Parathyroid adenoma (tissue), 2 donors: ENCODE measurements at regions not wholly inside any gene's neighbourhood (a gene's known extent, or its start where the extent isn't known, plus 50 kb on each side); places are given as distances from the start of the nearest gene placed in this dataset.

Experiments
- H2AFZ ChIP-seq: fragments of 300-600 bp; sonication (generic); one replicate; pipeline ENCODE4 v1.7.0; 2017; ENCODE audit warnings: antibody characterized with exemption, mild to moderate bottlenecking
- H3K27ac ChIP-seq: fragments of 300-600 bp; sonication (generic); one replicate; pipeline ENCODE4 v1.7.0; 2017
- H3K27me3 ChIP-seq: fragments of 300-600 bp; sonication (generic); one replicate; pipeline ENCODE4 v1.7.0; 2017; ENCODE audit warnings: low read length; ENCODE audit not compliant: control insufficient read depth, insufficient read depth
- H3K36me3 ChIP-seq: fragments of 300-600 bp; sonication (generic); one replicate; pipeline ENCODE4 v1.7.0; 2017; ENCODE audit warnings: low read length; ENCODE audit not compliant: control insufficient read depth, insufficient read depth
- H3K4me1 ChIP-seq: fragments of 300-600 bp; sonication (generic); one replicate; pipeline ENCODE4 v1.7.0; 2017; ENCODE audit warnings: control low read depth
- H3K4me2 ChIP-seq: fragments of 300-600 bp; sonication (generic); one replicate; pipeline ENCODE4 v1.7.0; 2017; ENCODE audit warnings: low read length
- H3K4me3 ChIP-seq: fragments of 300-600 bp; sonication (generic); one replicate; pipeline ENCODE4 v1.7.0; 2017; ENCODE audit warnings: low read depth, low read length
- H3K79me2 ChIP-seq: fragments of 300-600 bp; sonication (generic); one replicate; pipeline ENCODE4 v1.7.0; 2017; ENCODE audit warnings: control low read depth
- H3K9ac ChIP-seq: fragments of 300-600 bp; sonication (generic); one replicate; pipeline ENCODE4 v1.7.0; 2017; ENCODE audit warnings: mild to moderate bottlenecking
- H3K9me3 ChIP-seq: fragments of 300-600 bp; sonication (generic); one replicate; pipeline ENCODE4 v1.7.0; 2017; ENCODE audit warnings: low read length; ENCODE audit not compliant: control insufficient read depth
- CTCF ChIP-seq: fragments of 300-600 bp; sonication (generic); IDR thresholded peaks from one replicate; pipeline ENCODE4 v1.7.0; 2017; ENCODE audit warnings: antibody characterized with exemption, mild to moderate bottlenecking
- donor health status: primary hyperparathyroidism.

- Histone ChIP-seq H3K9me3 (no peaks in the 10 kb centered on the region), H2AFZ (no peak overlapping the region), H3K79me2 (no peaks in the 10 kb centered on the region), H3K27ac (no peak overlapping the region), H3K4me3 (no peak overlapping the region), H3K36me3 (no peaks in the 10 kb centered on the region), H3K4me2 (no peak overlapping the region), H3K27me3 (no peaks in the 10 kb centered on the region), H3K9ac (no peak overlapping the region), H3K4me1 (no peaks in the 10 kb centered on the region)
- no peak for TF ChIP-seq CTCF
Observed at GRCh38 chr13:97124915-97125809, 97.0 kb upstream of the MBNL2 start.

DNA sequence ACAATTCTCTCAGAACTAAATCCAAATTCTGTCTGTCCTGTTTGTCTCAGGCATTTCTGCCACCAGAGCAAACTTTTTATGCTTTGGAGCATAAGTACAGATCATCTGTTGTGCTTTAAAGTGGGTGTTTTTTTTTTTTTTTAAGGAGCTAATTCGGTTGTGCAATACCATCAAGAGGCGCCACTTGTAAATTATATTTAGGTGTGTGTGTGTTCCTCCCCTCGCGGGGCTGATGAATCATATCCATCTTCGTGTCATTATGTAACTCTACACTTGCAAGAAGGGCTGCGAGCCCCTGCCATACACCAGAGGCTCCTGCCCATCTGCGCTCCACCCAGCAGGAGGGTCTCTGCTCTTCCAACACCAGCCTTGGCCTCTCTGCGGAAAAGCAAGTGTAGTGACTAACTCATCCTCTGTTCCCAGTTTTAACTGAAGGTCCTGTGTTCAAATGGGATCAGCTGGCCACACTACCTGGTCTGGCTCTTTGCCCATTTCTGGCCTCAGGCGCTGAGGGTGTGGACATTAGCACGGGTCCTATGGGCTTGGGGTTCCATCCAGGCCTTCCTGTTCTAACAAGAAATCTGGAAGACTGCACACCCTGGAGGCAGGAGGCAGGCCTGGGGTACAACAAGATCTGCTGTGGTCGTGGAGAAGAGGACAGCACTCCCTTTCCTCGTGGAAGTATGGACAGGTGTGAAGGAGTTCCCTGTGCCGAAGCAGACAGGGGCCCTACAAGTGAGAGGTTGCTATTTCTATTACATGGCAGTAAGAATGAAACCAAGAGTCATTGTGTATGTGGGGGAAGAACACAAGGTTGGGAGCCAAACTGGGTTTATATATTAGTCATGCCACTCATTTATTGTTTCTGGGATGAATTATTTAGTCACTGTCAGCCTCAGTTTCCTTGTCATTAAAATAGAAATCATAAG, 96.1 kb upstream of the MBNL2 start:
- Histone ChIP-seq H3K79me2 (no peaks in the 10 kb centered on the region), H3K27me3 (no peaks in the 10 kb centered on the region), H2AFZ (no peak overlapping the region), H3K9me3 (no peaks in the 10 kb centered on the region), H3K4me2 (no peak overlapping the region), H3K4me3 (no peak overlapping the region), H3K27ac (no peak overlapping the region), H3K36me3 (no peaks in the 10 kb centered on the region), H3K4me1 (no peaks in the 10 kb centered on the region), H3K9ac (no peak overlapping the region)
- no peak for TF ChIP-seq CTCF

- Histone ChIP-seq H3K4me3 (no peak overlapping the region), H3K27me3 (no peaks in the 10 kb centered on the region), H3K36me3 (no peaks in the 10 kb centered on the region), H3K79me2 (no peaks in the 10 kb centered on the region), H3K4me2 (no peak overlapping the region), H3K9ac (no peak overlapping the region), H3K9me3 (no peaks in the 10 kb centered on the region), H2AFZ (no peak overlapping the region), H3K27ac (no peak overlapping the region), H3K4me1 (no peaks in the 10 kb centered on the region)
- TF ChIP-seq CTCF: no peak
Observed at GRCh38 chr13:97127842-97128241, 94.3 kb upstream of the MBNL2 start.

GRCh38 chr13:97130190-97130589, 91.9 kb upstream of the MBNL2 start:
- TF ChIP-seq CTCF: no peak
- Histone ChIP-seq H3K79me2 (no peaks in the 10 kb centered on the region), H3K9me3 (no peaks in the 10 kb centered on the region), H3K4me3 (no peak overlapping the region), H3K9ac (no peak overlapping the region), H3K27ac (no peak overlapping the region), H2AFZ (no peak overlapping the region), H3K36me3 (no peaks in the 10 kb centered on the region), H3K4me2 (no peak overlapping the region), H3K4me1 (no peaks in the 10 kb centered on the region), H3K27me3 (no peaks in the 10 kb centered on the region)
